Stimulated activated memory B cell treated with anti-CD40 and anti-IgM and Interleukin-4, amounts not matched to agents 10 μg/mL and 1 μg/mL and 100 μg/mL, for 72 hours (primary cell): ENCODE measurements at regions not wholly inside any gene's neighbourhood (a gene's known extent, or its start where the extent isn't known, plus 50 kb on each side); places are given as distances from the start of the nearest gene placed in this dataset.

Experiments used
- ATAC-seq: fragments of 150-1000 bp; cut with Tn5 transposase; 2 replicates; pipeline ENCODE4 v1.10.0; 2021
- H3K27ac Mint-ChIP-seq: one replicate; pipeline ENCODE4 v1.8.0; 2022; ENCODE audit warnings: mild to moderate bottlenecking, mixed read lengths
- H3K27me3 Mint-ChIP-seq: one replicate; pipeline ENCODE4 v1.8.0; 2022; ENCODE audit warnings: mixed read lengths
- H3K36me3 Mint-ChIP-seq: one replicate; pipeline ENCODE4 v1.8.0; 2022; ENCODE audit warnings: mixed read lengths
- H3K4me1 Mint-ChIP-seq: one replicate; pipeline ENCODE4 v1.8.0; 2022; ENCODE audit warnings: mixed read lengths
- H3K4me3 Mint-ChIP-seq: one replicate; pipeline ENCODE4 v1.8.0; 2022; ENCODE audit warnings: mild to moderate bottlenecking, moderate library complexity, mixed read lengths
- H3K9me3 Mint-ChIP-seq: one replicate; pipeline ENCODE4 v1.8.0; 2022; ENCODE audit warnings: mixed read lengths

DNA sequence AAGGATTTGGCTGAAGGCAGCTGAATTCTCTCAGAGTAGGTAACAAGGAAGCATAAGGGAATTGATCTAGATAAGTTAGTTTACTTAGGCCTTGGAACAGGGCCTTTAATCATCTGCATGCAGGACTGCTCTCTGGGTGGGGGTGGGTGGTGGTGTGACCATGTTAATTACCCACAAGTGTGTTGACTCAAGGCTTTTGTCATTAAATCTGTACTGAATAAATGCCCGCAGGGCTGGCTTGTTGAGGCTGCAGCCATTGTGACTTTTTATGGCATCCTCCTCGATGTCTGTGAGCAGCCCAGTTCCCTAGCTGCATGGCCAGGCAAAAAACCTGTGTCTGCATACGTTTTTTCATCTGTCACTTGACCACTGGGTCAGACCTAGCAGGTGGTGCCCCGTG is 63.5 kb upstream of the ASCC3 start:
- peaks cover 12% of the 10 kb centered on the region for H3K9me3 Mint-ChIP-seq
- H3K27me3 Mint-ChIP-seq: peaks cover 9% of the 10 kb centered on the region
- H3K4me1 Mint-ChIP-seq: no peaks in the 10 kb centered on the region
- H3K4me3 Mint-ChIP-seq: no peak overlapping the region
- no peak for ATAC-seq
- H3K36me3 Mint-ChIP-seq: no peaks in the 10 kb centered on the region
- H3K27ac Mint-ChIP-seq: no peak overlapping the region

DNA sequence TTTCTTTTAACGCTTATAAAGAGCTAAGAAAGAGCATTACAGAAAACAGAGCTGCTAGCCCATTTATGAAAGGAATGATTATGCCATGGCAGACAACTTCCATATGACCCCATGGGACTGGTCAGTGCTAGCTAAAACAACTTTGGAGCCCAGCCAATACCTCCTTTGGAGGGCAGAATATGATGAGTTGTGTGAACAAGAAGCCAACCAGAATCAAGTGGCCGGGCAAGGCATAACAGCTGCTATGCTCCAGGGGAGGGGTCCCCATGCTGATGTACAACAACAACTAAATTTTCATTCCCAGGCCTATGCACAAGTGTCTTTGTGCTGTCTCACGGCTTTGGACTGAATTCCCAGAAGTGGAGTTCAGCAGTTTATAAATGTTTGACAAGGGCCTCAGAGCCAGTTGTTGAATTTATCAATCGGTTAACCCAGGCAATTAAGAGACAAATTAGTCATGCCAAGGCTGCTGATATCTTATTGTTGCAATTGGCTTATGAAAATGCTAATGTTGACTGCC is 65.0 kb upstream of the ASCC3 start:
- Mint-ChIP-seq H3K9me3 (peaks cover 12% of the 10 kb centered on the region), H3K27me3 (peaks cover 9% of the 10 kb centered on the region), H3K27ac (no peak overlapping the region), H3K4me1 (no peaks in the 10 kb centered on the region), H3K36me3 (no peaks in the 10 kb centered on the region), H3K4me3 (no peak overlapping the region)
- ATAC-seq: no peak

GRCh38 chr6:100946711-100947110 is 65.6 kb upstream of the ASCC3 start:
- H3K27me3 Mint-ChIP-seq: peaks cover 9% of the 10 kb centered on the region
- peaks cover 12% of the 10 kb centered on the region for H3K9me3 Mint-ChIP-seq
- no peak overlapping the region for H3K4me3 Mint-ChIP-seq
- ATAC-seq: no peak
- H3K36me3 Mint-ChIP-seq: no peaks in the 10 kb centered on the region
- no peaks in the 10 kb centered on the region for H3K4me1 Mint-ChIP-seq
- no peak overlapping the region for H3K27ac Mint-ChIP-seq

GRCh38 chr6:100948381-100949133 is 67.4 kb upstream of the ASCC3 start:
- H3K4me3 Mint-ChIP-seq: no peak overlapping the region
- peaks cover 7% of the 10 kb centered on the region for H3K27me3 Mint-ChIP-seq
- H3K36me3 Mint-ChIP-seq: no peaks in the 10 kb centered on the region
- H3K4me1 Mint-ChIP-seq: no peaks in the 10 kb centered on the region
- no peak for ATAC-seq
- H3K9me3 Mint-ChIP-seq: peaks cover 8% of the 10 kb centered on the region
- H3K27ac Mint-ChIP-seq: no peak overlapping the region

DNA sequence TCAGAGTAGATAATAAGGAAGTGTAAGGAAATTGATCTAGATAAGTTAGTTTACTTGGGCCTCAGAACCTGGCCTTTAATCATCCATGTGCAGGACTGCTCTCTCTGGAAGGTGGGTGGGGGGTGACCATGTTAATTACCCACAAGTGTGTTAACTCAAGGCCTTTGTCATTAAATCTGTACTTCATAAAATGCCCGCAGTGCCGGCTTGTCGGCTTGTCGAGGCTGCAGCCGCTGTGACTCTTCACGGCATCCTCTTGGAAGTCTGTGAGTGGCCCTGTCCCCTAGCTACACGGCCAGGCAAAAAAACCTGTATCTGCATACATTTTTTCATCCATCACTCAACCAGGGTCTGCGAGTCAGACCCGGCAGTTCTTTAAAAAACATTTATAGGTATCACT is 70.9 kb upstream of the ASCC3 start:
- no peaks in the 10 kb centered on the region for H3K36me3 Mint-ChIP-seq
- H3K27ac Mint-ChIP-seq: no peak overlapping the region
- no peaks in the 10 kb centered on the region for H3K4me1 Mint-ChIP-seq
- H3K4me3 Mint-ChIP-seq: no peak overlapping the region
- ATAC-seq: no peak
- no peaks in the 10 kb centered on the region for H3K27me3 Mint-ChIP-seq
- peaks cover 8% of the 10 kb centered on the region for H3K9me3 Mint-ChIP-seq

- H3K36me3 Mint-ChIP-seq: no peaks in the 10 kb centered on the region
- H3K4me3 Mint-ChIP-seq: no peak overlapping the region
- peaks cover 9% of the 10 kb centered on the region for H3K27me3 Mint-ChIP-seq
- H3K4me1 Mint-ChIP-seq: no peaks in the 10 kb centered on the region
- no peak for ATAC-seq
- no peak overlapping the region for H3K27ac Mint-ChIP-seq
- H3K9me3 Mint-ChIP-seq: no peaks in the 10 kb centered on the region
Measured at GRCh38 chr6:100959280-100959679, 78.2 kb upstream of the ASCC3 start.

DNA sequence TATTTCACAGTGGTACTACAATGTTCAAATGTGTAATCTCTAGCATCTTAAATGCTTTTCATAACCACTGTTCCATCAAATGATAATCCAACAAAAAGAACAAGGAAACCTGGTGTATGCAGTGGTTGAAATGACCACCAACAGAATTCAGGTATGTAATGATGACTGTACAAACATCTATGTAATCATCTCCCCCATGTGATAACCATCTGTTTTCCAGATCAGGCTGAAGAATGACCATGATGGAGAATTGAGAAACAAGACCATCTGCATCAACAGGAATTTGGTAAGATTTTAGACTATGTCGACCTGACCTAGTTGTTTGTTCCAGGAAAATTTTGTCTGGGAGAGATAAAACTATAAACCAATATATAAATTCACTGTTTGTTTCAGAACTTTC is 81.3 kb upstream of the ASCC3 start:
- H3K4me3 Mint-ChIP-seq: no peak overlapping the region
- peaks cover 12% of the 10 kb centered on the region for H3K27me3 Mint-ChIP-seq
- no peak for ATAC-seq
- no peaks in the 10 kb centered on the region for H3K9me3 Mint-ChIP-seq
- H3K4me1 Mint-ChIP-seq: no peaks in the 10 kb centered on the region
- H3K36me3 Mint-ChIP-seq: no peaks in the 10 kb centered on the region
- no peak overlapping the region for H3K27ac Mint-ChIP-seq

GRCh38 chr6:100965067-100965466 is 83.9 kb upstream of the ASCC3 start:
- no peak overlapping the region for H3K4me3 Mint-ChIP-seq
- no peaks in the 10 kb centered on the region for H3K9me3 Mint-ChIP-seq
- no peaks in the 10 kb centered on the region for H3K4me1 Mint-ChIP-seq
- ATAC-seq: no peak
- no peaks in the 10 kb centered on the region for H3K36me3 Mint-ChIP-seq
- H3K27ac Mint-ChIP-seq: no peak overlapping the region
- H3K27me3 Mint-ChIP-seq: peaks cover 26% of the 10 kb centered on the region

DNA sequence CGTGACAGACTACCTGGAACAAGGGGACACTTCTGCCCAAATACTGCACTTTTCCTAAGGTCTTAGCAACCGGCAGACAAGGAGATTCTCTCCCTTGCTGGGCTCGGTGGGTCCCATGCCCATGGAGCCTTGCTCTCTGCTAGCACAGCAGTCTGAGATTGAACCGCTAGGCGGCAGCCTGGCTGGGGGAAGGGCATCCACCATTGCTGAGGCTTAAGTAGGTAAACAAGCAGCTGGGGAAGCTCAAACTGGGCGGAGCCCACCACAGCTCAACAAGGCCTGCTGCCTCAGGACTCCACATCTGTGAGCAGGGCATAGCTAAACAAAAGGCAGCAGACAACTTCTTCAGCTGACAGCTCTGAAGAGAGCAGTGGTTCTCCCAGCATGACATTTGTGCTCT is 87.8 kb upstream of the ASCC3 start:
- H3K27me3 Mint-ChIP-seq: peaks cover 16% of the 10 kb centered on the region
- H3K27ac Mint-ChIP-seq: no peak overlapping the region
- peaks cover 8% of the 10 kb centered on the region for H3K9me3 Mint-ChIP-seq
- no peak for ATAC-seq
- H3K4me1 Mint-ChIP-seq: no peaks in the 10 kb centered on the region
- no peaks in the 10 kb centered on the region for H3K36me3 Mint-ChIP-seq
- no peak overlapping the region for H3K4me3 Mint-ChIP-seq

GRCh38 chr6:100979267-100979666 is 98.1 kb upstream of the ASCC3 start:
- Mint-ChIP-seq H3K27ac (no peak overlapping the region), H3K4me1 (no peaks in the 10 kb centered on the region), H3K4me3 (no peak overlapping the region), H3K36me3 (no peaks in the 10 kb centered on the region), H3K27me3 (no peaks in the 10 kb centered on the region), H3K9me3 (peaks cover 4% of the 10 kb centered on the region)
- no peak for ATAC-seq

- peaks cover 4% of the 10 kb centered on the region for H3K9me3 Mint-ChIP-seq
- ATAC-seq: no peak
- no peaks in the 10 kb centered on the region for H3K27me3 Mint-ChIP-seq
- no peaks in the 10 kb centered on the region for H3K36me3 Mint-ChIP-seq
- H3K27ac Mint-ChIP-seq: no peak overlapping the region
- H3K4me1 Mint-ChIP-seq: no peaks in the 10 kb centered on the region
- no peak overlapping the region for H3K4me3 Mint-ChIP-seq
Measured at GRCh38 chr6:100980949-100981348, 99.8 kb upstream of the ASCC3 start.

DNA sequence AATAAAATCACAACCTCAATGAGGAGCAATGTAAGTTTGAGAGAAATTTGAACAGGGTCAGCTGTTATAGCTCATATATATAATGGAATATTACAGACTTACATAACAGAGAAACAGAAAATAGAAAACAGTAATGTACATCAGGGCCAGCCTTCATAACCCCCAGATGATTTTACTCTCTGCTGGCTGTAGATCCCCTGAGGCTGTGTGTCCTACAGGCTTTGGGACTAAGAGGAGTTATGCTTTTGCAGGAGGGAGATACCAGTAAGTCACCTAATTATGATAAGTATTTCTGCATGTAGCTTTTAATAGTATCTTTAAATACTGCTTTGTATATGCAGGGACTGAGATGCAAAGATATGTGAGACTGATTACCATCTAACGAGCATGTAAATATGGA is 105.8 kb upstream of the ASCC3 start:
- H3K4me1 Mint-ChIP-seq: no peaks in the 10 kb centered on the region

DNA sequence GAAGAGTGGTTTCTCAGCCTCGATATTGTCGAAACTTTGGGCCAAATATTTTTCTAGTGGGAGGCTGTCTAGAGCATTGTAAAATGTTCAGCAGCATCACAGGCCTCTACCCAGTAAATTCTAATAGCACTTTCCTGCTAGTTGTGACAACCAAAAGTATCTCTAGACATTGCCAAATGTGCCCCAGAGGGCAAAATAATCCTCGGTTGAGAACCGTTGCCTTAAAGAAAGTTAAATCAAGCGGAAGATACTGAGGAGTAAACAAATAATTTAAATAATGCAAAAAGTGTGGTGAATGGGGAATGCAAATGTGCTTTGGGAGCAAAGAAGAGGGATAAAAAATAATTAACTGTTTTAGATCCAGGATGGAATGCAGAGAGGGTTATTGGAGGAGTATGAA is 106.4 kb upstream of the ASCC3 start:
- H3K27me3 Mint-ChIP-seq: no peaks in the 10 kb centered on the region
- ATAC-seq: no peak
- no peak overlapping the region for H3K4me3 Mint-ChIP-seq
- H3K27ac Mint-ChIP-seq: no peak overlapping the region
- peaks cover 3% of the 10 kb centered on the region for H3K9me3 Mint-ChIP-seq
- H3K36me3 Mint-ChIP-seq: no peaks in the 10 kb centered on the region
- no peaks in the 10 kb centered on the region for H3K4me1 Mint-ChIP-seq

More for the DNA sequence above, 105.8 kb upstream of the ASCC3 start:
- no peak for ATAC-seq
- Mint-ChIP-seq H3K27me3 (no peaks in the 10 kb centered on the region), H3K4me3 (no peak overlapping the region), H3K36me3 (no peaks in the 10 kb centered on the region), H3K9me3 (peaks cover 1% of the 10 kb centered on the region), H3K27ac (no peak overlapping the region)

DNA sequence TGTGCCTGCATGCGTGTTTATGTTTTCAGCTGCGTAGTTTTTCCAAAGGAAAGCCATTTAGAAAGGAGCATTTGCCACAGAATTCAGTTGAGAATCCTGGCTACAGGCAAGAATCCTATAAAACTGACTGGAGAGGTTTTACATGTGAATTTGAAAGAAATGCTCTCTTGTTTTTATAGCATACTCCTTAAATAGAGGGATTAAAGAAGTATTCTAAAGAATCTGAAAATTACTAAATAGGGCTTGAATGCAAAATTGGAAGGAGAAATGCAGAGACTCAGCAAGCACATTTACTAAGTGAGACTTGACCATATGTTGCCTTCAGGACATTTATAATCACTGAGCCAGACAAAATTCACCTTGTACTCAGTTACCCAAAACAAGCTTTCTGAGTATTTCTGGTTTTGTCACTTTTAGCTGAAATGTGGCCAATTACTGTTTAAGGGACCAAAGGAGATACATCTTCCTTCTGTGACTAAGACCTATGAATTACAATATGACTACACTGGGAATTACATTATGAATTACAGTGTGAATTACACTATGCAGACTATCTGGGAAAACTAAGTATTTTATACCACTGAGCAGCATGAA is 107.4 kb upstream of the ASCC3 start:
- Mint-ChIP-seq H3K27me3 (no peaks in the 10 kb centered on the region), H3K9me3 (peaks cover 3% of the 10 kb centered on the region), H3K4me3 (no peak overlapping the region), H3K36me3 (no peaks in the 10 kb centered on the region), H3K27ac (no peak overlapping the region), H3K4me1 (no peaks in the 10 kb centered on the region)
- ATAC-seq: no peak

DNA sequence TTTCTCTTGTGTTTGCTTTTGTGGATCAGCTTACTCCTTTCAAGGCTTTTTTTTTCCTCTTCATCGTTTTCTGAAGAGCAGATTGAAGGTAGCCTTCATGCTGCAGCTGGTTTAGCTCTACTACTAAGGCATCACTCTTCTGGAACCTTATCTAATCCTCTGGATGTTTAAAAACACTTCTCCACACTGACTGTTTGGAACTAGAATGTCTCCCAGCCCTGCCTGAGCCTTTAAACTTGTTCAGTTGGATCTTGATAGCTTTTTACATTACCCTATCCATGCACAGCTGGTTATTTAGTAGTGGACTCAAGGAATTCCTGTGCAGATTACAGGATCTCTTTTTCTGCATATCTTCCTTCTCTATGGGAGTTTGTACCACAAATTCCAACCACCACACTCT is 108.9 kb upstream of the ASCC3 start:
- Mint-ChIP-seq H3K9me3 (peaks cover 3% of the 10 kb centered on the region), H3K27me3 (no peaks in the 10 kb centered on the region), H3K36me3 (no peaks in the 10 kb centered on the region), H3K27ac (no peak overlapping the region), H3K4me1 (no peaks in the 10 kb centered on the region), H3K4me3 (no peak overlapping the region)
- ATAC-seq: no peak

GRCh38 chr6:100996409-100996808 is 115.3 kb upstream of the ASCC3 start:
- peaks cover 3% of the 10 kb centered on the region for H3K9me3 Mint-ChIP-seq
- peaks cover 10% of the 10 kb centered on the region for H3K4me1 Mint-ChIP-seq
- no peak overlapping the region for H3K27ac Mint-ChIP-seq
- no peak overlapping the region for H3K4me3 Mint-ChIP-seq
- ATAC-seq: peak; percentile 36
- no peaks in the 10 kb centered on the region for H3K27me3 Mint-ChIP-seq
- no peaks in the 10 kb centered on the region for H3K36me3 Mint-ChIP-seq
